Gastrocnemius medialis (tissue), 4 donors: ENCODE measurements at regions not wholly inside any gene's neighbourhood (a gene's known extent, or its start where the extent isn't known, plus 50 kb on each side); places are given as distances from the start of the nearest gene placed in this dataset.

Experiments used
- ATAC-seq, 2 donors: fragments of 150-250 bp; one replicate each; pipeline ENCODE4 v1.9.1; 2016
- DNase-seq, 2 donors: peaks; one replicate each; pipeline ENCODE4 v3.0.0-alpha.2; 2019
- H3K27ac ChIP-seq, 4 donors: fragments of 200-600 bp; sonication (generic); 1 replicate in 1 of 4; 2 replicates in 3 of 4; pipeline ENCODE4 v1.5.1; 2016 to 2018; ENCODE audit warnings: mild to moderate bottlenecking in 2 of 4, moderate library complexity in 1 of 4
- H3K27me3 ChIP-seq, 3 donors: fragments of 200-600 bp; sonication (generic) in 2 of 3; 1 replicate in 1 of 3; 2 replicates in 2 of 3; pipeline versions ENCODE4 v1.5.1 to v1.6.0; 2016 to 2019; ENCODE audit warnings: mild to moderate bottlenecking in 1 of 3, moderate library complexity in 1 of 3
- H3K36me3 ChIP-seq, 2 donors: fragments of 200-600 bp; sonication (generic) in 1 of 2; one replicate each; pipeline ENCODE4 v1.5.1; 2017 to 2018
- H3K4me1 ChIP-seq, 2 donors: fragments of 200-600 bp; sonication (generic) in 1 of 2; one replicate each; pipeline ENCODE4 v1.5.1; 2016 to 2017; ENCODE audit warnings: mild to moderate bottlenecking in 2 of 2
- H3K4me3 ChIP-seq, 4 donors: fragments of 200-600 bp; sonication (generic) in 3 of 4; 1 replicate in 1 of 4; 2 replicates in 3 of 4; pipeline ENCODE4 v1.5.1; 2016 to 2019; ENCODE audit warnings: mild to moderate bottlenecking in 2 of 4
- H3K9me3 ChIP-seq, 3 donors: fragments of 200-600 bp; sonication (generic) in 2 of 3; 1 replicate in 1 of 3; 2 replicates in 2 of 3; pipeline ENCODE4 v1.5.1; 2016 to 2019
- CTCF ChIP-seq, 5 experiments: fragments of 450-650 bp in 3 of 5; fragments of 200-600 bp in 2 of 5; sonication (generic) in 2 of 5; IDR thresholded peaks in 4 of 5; conservative IDR thresholded peaks in 1 of 5; 1 replicate in 4 of 5; 2 replicates in 1 of 5; pipeline ENCODE4 v1.5.1; 2016 to 2019; ENCODE audit warnings: antibody characterized with exemption in 5 of 5, mild to moderate bottlenecking in 3 of 5, moderate library complexity in 3 of 5
- POLR2A ChIP-seq, 2 donors: fragments of 450-650 bp; IDR thresholded peaks; one replicate each; pipeline ENCODE4 v1.6.1; 2017; ENCODE audit warnings: antibody characterized with exemption in 2 of 2, mild to moderate bottlenecking in 2 of 2, moderate library complexity in 2 of 2
- in situ Hi-C, 4 donors: fragments of 200-750 bp; cut with MboI; loops; one replicate each; pipeline versions ENCODE4 v1.15.0 to v1.8.0; 2017; ENCODE audit warnings: low sequenced_read_pairs in 4 of 4
- intact Hi-C: fragments of 100-400 bp; cut with DNase I; formaldehyde crosslinking; loops from one replicate; pipeline ENCODE4 v1.15.1; 2023; ENCODE audit warnings: low total_unique reads

GRCh38 chr1:72830606-72831390, 548.5 kb upstream of the NEGR1 start:
- TF ChIP-seq POLR2A (IDR thresholded peaks at IDR 0.05) (no peak), CTCF (IDR thresholded peaks at IDR 0.05 in 4 of 5, conservative IDR thresholded peaks at IDR 0.05 in 1 of 5) (no peak)
- in situ Hi-C loops (no loop called here), intact Hi-C loops (no loop called here)
- no peak overlapping the region for H3K27ac ChIP-seq
- no peak for ATAC-seq
- H3K27me3 ChIP-seq, result no peaks in the 10 kb centered on the region
- no peak for DNase-seq
- H3K9me3 ChIP-seq, result no peaks in the 10 kb centered on the region
- H3K36me3 ChIP-seq, result no peaks in the 10 kb centered on the region
- no peaks in the 10 kb centered on the region for H3K4me1 ChIP-seq
- no peak overlapping the region for H3K4me3 ChIP-seq

- H3K9me3 ChIP-seq, result no peaks in the 10 kb centered on the region
Measured at GRCh38 chr1:72827278-72827677, 544.9 kb upstream of the NEGR1 start.

GRCh38 chr1:72804541-72804940, 522.2 kb upstream of the NEGR1 start:
- Histone ChIP-seq H3K27ac (no peak overlapping the region), H3K36me3 (no peaks in the 10 kb centered on the region), H3K4me1 (no peaks in the 10 kb centered on the region), H3K27me3 (no peaks in the 10 kb centered on the region), H3K4me3 (no peak overlapping the region), H3K9me3 (no peaks in the 10 kb centered on the region)
- in situ Hi-C loops (no loop called here), intact Hi-C loops (no loop called here)
- DNase-seq, result no peak
- no peak for TF ChIP-seq POLR2A (IDR thresholded peaks at IDR 0.05)
- TF ChIP-seq CTCF (IDR thresholded peaks at IDR 0.05 in 4 of 5, conservative IDR thresholded peaks at IDR 0.05 in 1 of 5), result no peak
- ATAC-seq, result no peak

More at GRCh38 chr1:72827278-72827677, 544.9 kb upstream of the NEGR1 start:
- H3K4me1 ChIP-seq, result no peaks in the 10 kb centered on the region
- DNase-seq (no peak), ATAC-seq (no peak)
- H3K27ac ChIP-seq, result no peak overlapping the region
- H3K27me3 ChIP-seq, result no peaks in the 10 kb centered on the region
- TF ChIP-seq CTCF (IDR thresholded peaks at IDR 0.05 in 4 of 5, conservative IDR thresholded peaks at IDR 0.05 in 1 of 5) (no peak), POLR2A (IDR thresholded peaks at IDR 0.05) (no peak)
- in situ Hi-C loops, result no loop called here
- intact Hi-C loops, result no loop called here
- no peaks in the 10 kb centered on the region for H3K36me3 ChIP-seq
- H3K4me3 ChIP-seq, result no peak overlapping the region

- H3K36me3 ChIP-seq, result no peaks in the 10 kb centered on the region
- no peak overlapping the region for H3K27ac ChIP-seq
- DNase-seq, result no peak
- in situ Hi-C loops, result no loop called here
- H3K9me3 ChIP-seq, result no peaks in the 10 kb centered on the region
- no peak for ATAC-seq
- H3K4me3 ChIP-seq, result no peak overlapping the region
- H3K4me1 ChIP-seq, result no peaks in the 10 kb centered on the region
- TF ChIP-seq POLR2A (IDR thresholded peaks at IDR 0.05), result no peak
- no peak for TF ChIP-seq CTCF (IDR thresholded peaks at IDR 0.05 in 4 of 5, conservative IDR thresholded peaks at IDR 0.05 in 1 of 5)
- no peaks in the 10 kb centered on the region for H3K27me3 ChIP-seq
- intact Hi-C loops, result no loop called here
Measured at GRCh38 chr1:72781038-72781437, 498.7 kb upstream of the NEGR1 start.

GRCh38 chr1:72780212-72780611, 497.9 kb upstream of the NEGR1 start:
- Histone ChIP-seq H3K4me1 (no peaks in the 10 kb centered on the region), H3K36me3 (no peaks in the 10 kb centered on the region), H3K9me3 (no peaks in the 10 kb centered on the region), H3K4me3 (no peak overlapping the region), H3K27ac (no peak overlapping the region), H3K27me3 (no peaks in the 10 kb centered on the region)
- intact Hi-C loops (no loop called here), in situ Hi-C loops (no loop called here)
- DNase-seq (no peak), ATAC-seq (no peak)
- TF ChIP-seq CTCF (IDR thresholded peaks at IDR 0.05 in 4 of 5, conservative IDR thresholded peaks at IDR 0.05 in 1 of 5) (no peak), POLR2A (IDR thresholded peaks at IDR 0.05) (no peak)
